ENCODE measurements at regions not wholly inside any gene's neighbourhood (a gene's known extent, or its start where the extent isn't known, plus 50 kb on each side); places are given as distances from the start of the nearest gene placed in this dataset.

- Histone ChIP-seq H3K9me3 (ENCODE audit: control insufficient read depth, insufficient read depth, low read length) (no peaks in the 10 kb centered on the region), H3K4me1 (ENCODE audit: control insufficient read depth, insufficient read depth, low read length) (no peaks in the 10 kb centered on the region), H2BK5ac (ENCODE audit: low read depth, low read length, poor library complexity, severe bottlenecking) (no peak overlapping the region), H3K36me3 (ENCODE audit: control insufficient read depth, insufficient read depth, low read length) (no peaks in the 10 kb centered on the region), H4K8ac (ENCODE audit: low read depth in 2 of 2, low read length in 2 of 2) (no peak overlapping the region), H3K27ac (ENCODE audit: insufficient read depth, low read length) (no peak overlapping the region), H4K20me1 (ENCODE audit: insufficient read depth, low read length) (no peaks in the 10 kb centered on the region), H2BK15ac (ENCODE audit: low read depth, low read length) (no peak overlapping the region), H3K4me3 (ENCODE audit: insufficient read depth, low read depth, low read length) (no peak overlapping the region), H4K91ac (ENCODE audit: insufficient read depth, low read depth, low read length) (no peak overlapping the region), H3K18ac (ENCODE audit: low read depth, low read length) (no peak overlapping the region), H3K14ac (replicated peaks; ENCODE audit: low read depth, low read length) (no peak overlapping the region), H3K23ac (ENCODE audit: low read depth, low read length) (no peak overlapping the region), H2BK120ac (ENCODE audit: low read depth, low read length) (no peak overlapping the region), H2AK9ac (replicated peaks; ENCODE audit: low read depth, low read length, poor library complexity) (no peak overlapping the region), H3K9me1 (ENCODE audit: insufficient read depth, low read length) (no peaks in the 10 kb centered on the region), H2AK5ac (ENCODE audit: low read depth, low read length) (no peak overlapping the region), H2AFZ (replicated peaks; ENCODE audit: low read length, poor library complexity) (no peak overlapping the region), H3K4me2 (ENCODE audit: low read depth, low read length) (no peak overlapping the region), H4K5ac (ENCODE audit: low read depth, low read length) (no peak overlapping the region), H3K4ac (ENCODE audit: low read depth, low read length) (no peak overlapping the region), H3K56ac (ENCODE audit: extremely low read depth, insufficient read depth, low read length) (no peak overlapping the region), H3K9ac (ENCODE audit: low read depth, low read length) (no peak overlapping the region), H3K27me3 (ENCODE audit: control insufficient read depth, insufficient read depth, low read length) (peaks cover 9% of the 10 kb centered on the region; the same call in 1 of the 2 replicates), H3K79me1 (ENCODE audit: low read depth in 1 of 2, low read length in 2 of 2) (no peaks in the 10 kb centered on the region), H2BK20ac (ENCODE audit: low read depth, low read length) (no peak overlapping the region)
- intact Hi-C loops (cut with micrococcal nuclease) (no loop called here), dilution Hi-C loops (cut with HindIII; ENCODE audit: low sequenced_read_pairs, unreplicated experiment) (no loop called here), in situ Hi-C loops (cut with MboI; ENCODE audit: low sequenced_read_pairs) (no loop called here)
- ChIA-PET CTCF (no interaction called here), POLR2A (ENCODE audit: unreplicated experiment) (no interaction called here)
- no peak for ATAC-seq (ENCODE audit: low read depth)
- no CpG with 5 or more reads among the region's 1 CpG for WGBS, 2 experiments (ENCODE audit: extremely low coverage in 2 of 2, insufficient read length in 1 of 2)
- no peak for TF ChIP-seq MAZ (IDR thresholded peaks at IDR 0.05; ENCODE audit: borderline replicate concordance, low read depth, low read length)
- no peak for TF ChIP-seq NFE2L2 (IDR thresholded peaks at IDR 0.05; ENCODE audit: low read depth, low read length)
- TF ChIP-seq ELK1 (IDR thresholded peaks at IDR 0.05; ENCODE audit: borderline replicate concordance, low read depth, low read length): no peak
- no peak for TF ChIP-seq SMC3 (IDR thresholded peaks at IDR 0.05; ENCODE audit: low read depth, low read length)
- TF ChIP-seq CTCF (conservative IDR thresholded peaks at IDR 0.05; ENCODE audit: low read depth, low read length): no peak
- TF ChIP-seq BHLHE40 (IDR thresholded peaks at IDR 0.05; ENCODE audit: low read depth, low read length): no peak
- no peak for TF ChIP-seq RAD21 (IDR thresholded peaks at IDR 0.05; ENCODE audit: low read length)
- no peak for TF ChIP-seq RCOR1 (IDR thresholded peaks at IDR 0.05; ENCODE audit: insufficient replicate concordance, low read length)
- TF ChIP-seq RFX5 (IDR thresholded peaks at IDR 0.05; ENCODE audit: low read depth, low read length): no peak
- TF ChIP-seq CHD1 (IDR thresholded peaks at IDR 0.05; ENCODE audit: low read depth, low read length): no peak
- no peak for TF ChIP-seq USF2 (IDR thresholded peaks at IDR 0.05; ENCODE audit: low read depth, low read length)
- TF ChIP-seq FOS (IDR thresholded peaks at IDR 0.05; ENCODE audit: low read depth, low read length): no peak
- no peak for TF ChIP-seq POLR2A (IDR thresholded peaks at IDR 0.05; ENCODE audit: low read depth, low read length)
- TF ChIP-seq MXI1 (IDR thresholded peaks at IDR 0.05; ENCODE audit: borderline replicate concordance, low read depth, low read length): no peak
- TF ChIP-seq MAFK (IDR thresholded peaks at IDR 0.05; ENCODE audit: low read depth, low read length): no peak
- TF ChIP-seq CEBPB (IDR thresholded peaks at IDR 0.05; ENCODE audit: low read depth, low read length): no peak
- DNase-seq: no peak
- BruUV-seq (replicated peaks): no TSS peak
Measured at GRCh38 chr10:71089162-71089561, 123.2 kb upstream of the UNC5B start.

Measured in IMR-90 (cell line).